ENCODE measurements at regions not wholly inside any gene's neighbourhood (a gene's known extent, or its start where the extent isn't known, plus 50 kb on each side); places are given as distances from the start of the nearest gene placed in this dataset.
"Not testable (repeated sequence)": the region's sequence is repeated elsewhere in the genome, so short reads cannot be mapped to it uniquely, and the experiment has no call there.

DNA sequence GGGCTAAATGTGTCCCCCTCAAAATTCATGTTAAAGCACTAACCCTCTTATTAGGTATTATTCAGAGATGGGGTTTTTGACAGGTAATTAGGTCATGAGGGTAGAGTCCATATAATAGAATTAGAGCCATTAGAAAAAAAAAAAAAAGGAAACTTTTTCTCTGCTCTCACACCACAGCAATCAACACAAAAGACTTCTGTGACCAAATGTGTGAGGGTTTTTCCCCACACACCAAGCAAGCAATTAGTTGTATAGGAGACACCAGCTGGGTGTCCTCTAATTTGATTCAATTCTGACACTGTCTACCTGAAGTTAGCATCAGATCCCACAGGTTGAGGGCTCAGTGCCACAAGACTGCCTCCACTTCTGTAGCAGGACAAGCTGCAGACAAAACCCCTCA lies 64.6 kb upstream of the GMDS start:
- Histone ChIP-seq H3K27me3 (ENCODE audit: insufficient read depth, insufficient read length) (no peaks in the 10 kb centered on the region), H3K9me3 (ENCODE audit: insufficient read depth, low read length) (no peaks in the 10 kb centered on the region), H3K36me3 (ENCODE audit: insufficient read depth, insufficient read length, low read length) (no peaks in the 10 kb centered on the region), H3K9ac (ENCODE audit: insufficient read length, low read depth) (no peak overlapping the region), H3K4me3 (ENCODE audit: insufficient read length, low read depth) (no peak overlapping the region), H3K4me1 (ENCODE audit: insufficient read depth, insufficient read length) (no peaks in the 10 kb centered on the region)
- TF ChIP-seq SUZ12 (IDR thresholded peaks at IDR 0.05; ENCODE audit: extremely low read depth, insufficient read depth, insufficient read length) (no peak), YY1 (IDR thresholded peaks at IDR 0.05; ENCODE audit: insufficient read depth, insufficient read length) (no peak), ZNF274 (IDR thresholded peaks at IDR 0.05; ENCODE audit: low read depth, low read length) (no peak)
- no peak for DNase-seq (ENCODE audit: low read depth, low spot score)

- H3K9me3 ChIP-seq (ENCODE audit: insufficient read depth, low read length) = no peaks in the 10 kb centered on the region
- H3K9ac ChIP-seq (ENCODE audit: insufficient read length, low read depth) = no peak overlapping the region
- H3K4me3 ChIP-seq (ENCODE audit: insufficient read length, low read depth) = no peak overlapping the region
- no peaks in the 10 kb centered on the region for H3K4me1 ChIP-seq (ENCODE audit: insufficient read depth, insufficient read length)
- no peak for DNase-seq (ENCODE audit: low read depth, low spot score)
- no peaks in the 10 kb centered on the region for H3K36me3 ChIP-seq (ENCODE audit: insufficient read depth, insufficient read length, low read length)
- no peaks in the 10 kb centered on the region for H3K27me3 ChIP-seq (ENCODE audit: insufficient read depth, insufficient read length)
- TF ChIP-seq SUZ12 (IDR thresholded peaks at IDR 0.05; ENCODE audit: extremely low read depth, insufficient read depth, insufficient read length) (no peak), YY1 (IDR thresholded peaks at IDR 0.05; ENCODE audit: insufficient read depth, insufficient read length) (no peak), ZNF274 (IDR thresholded peaks at IDR 0.05; ENCODE audit: low read depth, low read length) (no peak)
These were observed 63.7 kb upstream of the GMDS start for GRCh38 chr6:2309122-2309521.

DNA sequence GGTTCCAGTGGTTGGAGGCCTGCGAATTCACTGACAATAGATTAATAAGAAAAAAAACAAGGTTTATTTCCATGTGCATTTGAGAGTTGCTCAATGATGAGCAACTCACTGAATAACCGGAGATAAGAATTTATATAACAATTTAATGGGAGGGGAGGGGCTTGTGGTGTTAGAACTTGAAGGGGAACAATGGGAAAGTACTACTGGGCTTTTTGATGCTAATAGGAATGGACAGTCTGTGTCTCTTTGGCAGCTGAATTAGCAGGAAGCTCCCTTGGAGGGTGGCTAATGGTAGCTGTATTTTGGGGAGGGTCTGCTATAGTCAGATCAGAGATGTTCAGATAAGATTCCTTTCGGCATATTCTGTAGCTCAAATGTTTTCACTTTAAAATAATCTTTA lies 62.4 kb upstream of the GMDS start:
- TF ChIP-seq ZNF274 (IDR thresholded peaks at IDR 0.05; ENCODE audit: low read depth, low read length) (no peak), SUZ12 (IDR thresholded peaks at IDR 0.05; ENCODE audit: extremely low read depth, insufficient read depth, insufficient read length) (no peak), YY1 (IDR thresholded peaks at IDR 0.05; ENCODE audit: insufficient read depth, insufficient read length) (no peak)
- no peaks in the 10 kb centered on the region for H3K36me3 ChIP-seq (ENCODE audit: insufficient read depth, insufficient read length, low read length)
- H3K4me3 ChIP-seq (ENCODE audit: insufficient read length, low read depth) = no peak overlapping the region
- H3K9ac ChIP-seq (ENCODE audit: insufficient read length, low read depth) = no peak overlapping the region
- no peak for DNase-seq (ENCODE audit: low read depth, low spot score)
- no peaks in the 10 kb centered on the region for H3K9me3 ChIP-seq (ENCODE audit: insufficient read depth, low read length)
- H3K4me1 ChIP-seq (ENCODE audit: insufficient read depth, insufficient read length) = no peaks in the 10 kb centered on the region
- no peaks in the 10 kb centered on the region for H3K27me3 ChIP-seq (ENCODE audit: insufficient read depth, insufficient read length)

- no peak for DNase-seq (ENCODE audit: low read depth, low spot score)
- no peak for TF ChIP-seq SUZ12 (IDR thresholded peaks at IDR 0.05; ENCODE audit: extremely low read depth, insufficient read depth, insufficient read length)
- no peak for TF ChIP-seq YY1 (IDR thresholded peaks at IDR 0.05; ENCODE audit: insufficient read depth, insufficient read length)
- no peak for TF ChIP-seq ZNF274 (IDR thresholded peaks at IDR 0.05; ENCODE audit: low read depth, low read length)
- no peak overlapping the region for H3K9ac ChIP-seq (ENCODE audit: insufficient read length, low read depth)
- H3K4me1 ChIP-seq (ENCODE audit: insufficient read depth, insufficient read length) = no peaks in the 10 kb centered on the region
- H3K27me3 ChIP-seq (ENCODE audit: insufficient read depth, insufficient read length) = no peaks in the 10 kb centered on the region
- H3K9me3 ChIP-seq (ENCODE audit: insufficient read depth, low read length) = no peaks in the 10 kb centered on the region
- no peak overlapping the region for H3K4me3 ChIP-seq (ENCODE audit: insufficient read length, low read depth)
- H3K36me3 ChIP-seq (ENCODE audit: insufficient read depth, insufficient read length, low read length) = no peaks in the 10 kb centered on the region
These were observed 60.5 kb upstream of the GMDS start for GRCh38 chr6:2305951-2306350.

DNA sequence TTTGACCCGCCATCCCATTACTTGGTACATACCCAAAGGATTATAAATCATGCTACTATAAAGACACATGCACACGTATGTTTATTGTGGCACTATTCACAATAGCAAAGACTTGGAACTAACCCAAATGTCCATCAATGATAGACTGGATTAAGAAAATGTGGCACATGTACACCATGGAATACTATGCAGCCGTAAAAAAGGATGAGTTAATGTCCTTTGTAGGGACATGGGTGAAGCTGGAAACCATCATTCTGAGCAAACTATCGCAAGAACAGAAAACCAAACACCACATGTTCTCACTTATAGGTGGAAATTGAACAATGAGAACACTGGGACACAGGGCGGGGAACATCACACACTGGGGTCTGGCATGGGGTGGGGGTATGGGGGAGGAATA lies 57.1 kb upstream of the GMDS start:
- H3K4me3 ChIP-seq (ENCODE audit: insufficient read length, low read depth); H3K27me3 ChIP-seq (ENCODE audit: insufficient read depth, insufficient read length); DNase-seq (ENCODE audit: low read depth, low spot score); H3K36me3 ChIP-seq (ENCODE audit: insufficient read depth, insufficient read length, low read length); H3K9me3 ChIP-seq (ENCODE audit: insufficient read depth, low read length); H3K4me1 ChIP-seq (ENCODE audit: insufficient read depth, insufficient read length); H3K9ac ChIP-seq (ENCODE audit: insufficient read length, low read depth): not testable (repeated sequence)

DNA sequence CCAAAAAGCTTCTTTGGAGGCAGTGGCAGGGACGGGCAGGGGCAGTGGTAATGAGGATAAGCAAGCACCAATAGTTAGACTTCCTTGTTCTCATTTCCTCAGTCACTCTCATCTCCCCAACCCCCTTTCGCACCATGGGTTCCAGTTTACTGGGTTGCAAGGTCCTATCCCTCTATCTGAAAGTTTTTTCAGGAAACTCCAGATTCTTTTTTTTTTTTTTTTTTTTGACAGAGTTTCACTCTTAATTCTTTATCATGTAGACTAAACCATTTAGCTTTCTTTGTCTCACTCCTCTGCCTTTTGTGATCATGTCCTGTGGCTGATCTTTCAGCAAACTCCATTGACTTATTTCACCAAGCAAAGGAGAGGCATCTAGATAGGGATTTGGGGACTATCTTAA lies 51.4 kb upstream of the GMDS start:
- TF ChIP-seq SUZ12 (IDR thresholded peaks at IDR 0.05; ENCODE audit: extremely low read depth, insufficient read depth, insufficient read length) (no peak), ZNF274 (IDR thresholded peaks at IDR 0.05; ENCODE audit: low read depth, low read length) (no peak), YY1 (IDR thresholded peaks at IDR 0.05; ENCODE audit: insufficient read depth, insufficient read length) (no peak)
- no peak overlapping the region for H3K4me3 ChIP-seq (ENCODE audit: insufficient read length, low read depth)
- no peaks in the 10 kb centered on the region for H3K4me1 ChIP-seq (ENCODE audit: insufficient read depth, insufficient read length)
- no peaks in the 10 kb centered on the region for H3K9me3 ChIP-seq (ENCODE audit: insufficient read depth, low read length)
- DNase-seq (ENCODE audit: low read depth, low spot score) = peak; percentile 54
- no peaks in the 10 kb centered on the region for H3K27me3 ChIP-seq (ENCODE audit: insufficient read depth, insufficient read length)
- no peaks in the 10 kb centered on the region for H3K36me3 ChIP-seq (ENCODE audit: insufficient read depth, insufficient read length, low read length)
- no peak overlapping the region for H3K9ac ChIP-seq (ENCODE audit: insufficient read length, low read depth)

All from NT2/D1 (cell line).